K562 (cell line): ENCODE measurements at regions not wholly inside any gene's neighbourhood (a gene's known extent, or its start where the extent isn't known, plus 50 kb on each side); places are given as distances from the start of the nearest gene placed in this dataset.

ENCODE experiments used
- ATAC-seq: fragments of 200-7000 bp; cut with Tn5 transposase; 3 replicates; pipeline ENCODE4 v1.9.1; 2020; ENCODE audit warnings: moderate library complexity
- BruUV-seq: library from RNA; stranded (reverse); fragments of 400-500 nt; replicated peaks from 2 replicates; lab custom pipeline; 2021; lab: Mats Ljungman, UMichigan
- CTCF ChIA-PET: fragments of 300-600 bp; formaldehyde crosslinking; extraction: SDS; loops from one replicate; lab custom pipeline; 2021; ENCODE audit warnings: low intra/inter-chr PET ratio; lab: Yijun Ruan, JAX
- POLR2A ChIA-PET: fragments of 300-600, 350-650 bp; sonication (Branson Sonifier 250); formaldehyde crosslinking; extraction: SDS; loops from one replicate; lab custom pipeline; 2021; ENCODE audit warnings: antibody characterized with exemption, inconsistent platforms; lab: Yijun Ruan, JAX
- DNase-seq, 4 experiments: peaks; one replicate each; pipeline versions ENCODE4 v3.0.0 to v3.0.0-alpha.2; 2011 to 2018; ENCODE audit warnings: low spot score in 3 of 4, mixed read lengths in 3 of 4; ENCODE audit errors: extremely low read depth in 1 of 4
- FAIRE-seq: peaks from 2 replicates; lab custom pipeline; 2011; peaks lifted over from hg19 to GRCh38; lab: Jason Lieb, UNC
- H2AFZ ChIP-seq: 2 replicates; pipeline ENCODE4 v1.6.0; 2011; ENCODE audit warnings: low read depth, low read length, control low read depth, inconsistent platforms
- H3K27ac ChIP-seq: fragments of 200-600 bp; 3 replicates; pipeline ENCODE4 v1.8.0; 2011; ENCODE audit warnings: low read depth, mild to moderate bottlenecking, control low read depth, inconsistent platforms, low read length, moderate library complexity, mixed read lengths; ENCODE audit errors: extremely low read depth
- H3K27me3 ChIP-seq, 2 experiments: fragments of 300-600 bp in 1 of 2; 2 replicates in 1 of 2; 3 replicates in 1 of 2; pipeline versions ENCODE4 v1.6.0 to v1.8.0; 2011; ENCODE audit warnings: inconsistent platforms in 2 of 2, low read length in 2 of 2, mild to moderate bottlenecking in 1 of 2, mixed read lengths in 1 of 2, moderate library complexity in 1 of 2; ENCODE audit not compliant: control insufficient read depth in 2 of 2, insufficient read depth in 2 of 2
- H3K36me3 ChIP-seq: fragments of 300-600 bp; 3 replicates; pipeline ENCODE4 v1.8.0; 2011; ENCODE audit warnings: mild to moderate bottlenecking, low read length, inconsistent platforms; ENCODE audit not compliant: control insufficient read depth, insufficient read depth
- H3K4me1 ChIP-seq, 2 experiments: fragments of 200-600 bp in 1 of 2; replicated peaks in 1 of 2; 2 replicates in 1 of 2; 3 replicates in 1 of 2; pipeline versions ENCODE4 v1.5.1 to v1.8.0; 2011; ENCODE audit warnings: inconsistent platforms in 2 of 2, low read length in 2 of 2, mild to moderate bottlenecking in 1 of 2, mixed read lengths in 1 of 2, moderate library complexity in 1 of 2; ENCODE audit not compliant: control insufficient read depth in 2 of 2, insufficient read depth in 2 of 2
- H3K4me2 ChIP-seq: 2 replicates; pipeline ENCODE4 v1.6.1; 2011; ENCODE audit warnings: low read length, control low read depth, inconsistent platforms, mixed read lengths; ENCODE audit not compliant: insufficient read depth
- H3K4me3 ChIP-seq: fragments of 200-600 bp; sonication (generic), shearing (Covaris generic); 2 replicates; pipeline ENCODE4 v1.5.1; 2016; ENCODE audit warnings: control low read depth, inconsistent platforms
- H3K79me2 ChIP-seq: fragments of 200-600 bp; 3 replicates; pipeline ENCODE4 v1.8.0; 2011; ENCODE audit warnings: low read length, inconsistent platforms; ENCODE audit not compliant: control insufficient read depth, insufficient read depth
- H3K9ac ChIP-seq, 2 experiments: 2 replicates each; pipeline versions ENCODE4 v1.6.0 to v1.6.1; 2011; ENCODE audit warnings: low read depth in 2 of 2, low read length in 2 of 2, control low read depth in 1 of 2, inconsistent platforms in 1 of 2, mild to moderate bottlenecking in 1 of 2, mixed read lengths in 1 of 2; ENCODE audit not compliant: insufficient read depth in 1 of 2
- H3K9me1 ChIP-seq: one replicate; pipeline ENCODE4 v1.6.0; 2011; ENCODE audit warnings: inconsistent platforms, mild to moderate bottlenecking, low read length, moderate library complexity; ENCODE audit not compliant: control insufficient read depth, insufficient read depth
- H3K9me3 ChIP-seq: replicated peaks from 2 replicates; pipeline ENCODE4 v1.5.1; 2011; ENCODE audit warnings: low read depth, low read length, inconsistent platforms; ENCODE audit not compliant: control insufficient read depth, insufficient read depth
- H4K20me1 ChIP-seq: replicated peaks from 2 replicates; pipeline ENCODE4 v1.6.1; 2011; ENCODE audit warnings: low read length, inconsistent platforms, mixed read lengths; ENCODE audit not compliant: control insufficient read depth, insufficient read depth
- DACH1 ChIP-seq: fragments of 450-650 bp; IDR thresholded peaks from 2 replicates; pipeline ENCODE4 v1.6.1; 2018; ENCODE audit not compliant: partially characterized antibody
- HOXB6 ChIP-seq: fragments of 250-450 bp; sonication (Bioruptor Pico); IDR thresholded peaks from 2 replicates; pipeline ENCODE4 v1.5.1; 2022; ENCODE audit warnings: mild to moderate bottlenecking, borderline replicate concordance
- JUN ChIP-seq, 2 experiments: sonication (generic) in 1 of 2; formaldehyde crosslinking in 1 of 2; IDR thresholded peaks; 2 replicates each; pipeline versions ENCODE4 v1.6.1 to v1.8.0; 2012 to 2022; ENCODE audit warnings: borderline replicate concordance in 2 of 2, mild to moderate bottlenecking in 2 of 2, improper control_type of control experiment in 1 of 2, low read depth in 1 of 2, low read length in 1 of 2, missing genetic modification reagents in 1 of 2
- STAT5B ChIP-seq: fragments of 250-450 bp; sonication (Bioruptor Pico); IDR thresholded peaks from 2 replicates; pipeline ENCODE4 v1.8.0; 2021; ENCODE audit warnings: mild to moderate bottlenecking, inconsistent platforms
- TARDBP ChIP-seq: fragments of 450-650 bp; IDR thresholded peaks from 2 replicates; pipeline ENCODE4 v1.6.1; 2016
- WGBS: fragments of 100-300 bp; shearing (Covaris generic); methylation state at CpG from one replicate; pipeline ENCODE4 v1.1.6; 2016; ENCODE audit warnings: low coverage, mixed read lengths; ENCODE audit not compliant: insufficient coverage; ENCODE audit errors: missing lambda C conversion rate; 5-methylcytosine and 5-hydroxymethylcytosine counted together
- in situ Hi-C: fragments of 300-500 bp; cut with MboI; formaldehyde crosslinking; loops from 4 replicates; pipeline ENCODE4 v1.15.0; 2018; ENCODE audit warnings: inconsistent platforms, mixed read lengths
- intact Hi-C: fragments of 100-400 bp; cut with micrococcal nuclease; formaldehyde crosslinking; loops from 2 replicates; pipeline ENCODE4 v1.14.2; 2022
- TF ChIP-seq, protein P1 (sequence below): sonication (generic); formaldehyde crosslinking; IDR thresholded peaks from 2 replicates; pipeline ENCODE4 v1.8.1; 2023; ENCODE audit warnings: mild to moderate bottlenecking, missing genetic modification reagents
- TF ChIP-seq, protein P2 (sequence below): sonication (generic); formaldehyde crosslinking; IDR thresholded peaks from 2 replicates; pipeline ENCODE4 v1.8.0; 2022; ENCODE audit warnings: mild to moderate bottlenecking, missing genetic modification reagents
- TF ChIP-seq, protein P3 (sequence below): IDR thresholded peaks from 3 replicates; pipeline ENCODE4 v1.6.1; 2011; ENCODE audit warnings: borderline replicate concordance, mild to moderate bottlenecking; ENCODE audit not compliant: insufficient read length, insufficient read depth

DNA sequence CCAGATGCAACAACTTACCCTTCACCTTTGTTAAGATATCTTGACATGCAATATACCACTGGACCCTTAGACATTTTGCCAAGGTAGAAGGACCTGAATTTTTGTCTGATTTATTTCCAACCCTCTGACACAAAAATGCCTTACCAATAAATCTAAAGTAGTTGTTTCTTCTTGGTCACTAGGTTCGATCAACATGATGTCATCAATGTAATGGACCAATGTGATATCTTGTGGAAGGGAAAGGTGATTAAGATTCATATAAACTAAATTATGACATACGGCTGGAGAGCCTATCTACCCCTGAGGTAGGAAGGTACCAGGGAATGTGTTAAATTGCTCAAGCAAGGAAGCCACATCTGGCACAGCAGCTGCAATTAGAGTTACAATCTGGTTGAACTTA, 67.7 kb upstream of the SERPINE2 start:
- no peak for TF ChIP-seq HOXB6 (CRISPR knock-in tag)
- TF ChIP-seq, protein P1, sequence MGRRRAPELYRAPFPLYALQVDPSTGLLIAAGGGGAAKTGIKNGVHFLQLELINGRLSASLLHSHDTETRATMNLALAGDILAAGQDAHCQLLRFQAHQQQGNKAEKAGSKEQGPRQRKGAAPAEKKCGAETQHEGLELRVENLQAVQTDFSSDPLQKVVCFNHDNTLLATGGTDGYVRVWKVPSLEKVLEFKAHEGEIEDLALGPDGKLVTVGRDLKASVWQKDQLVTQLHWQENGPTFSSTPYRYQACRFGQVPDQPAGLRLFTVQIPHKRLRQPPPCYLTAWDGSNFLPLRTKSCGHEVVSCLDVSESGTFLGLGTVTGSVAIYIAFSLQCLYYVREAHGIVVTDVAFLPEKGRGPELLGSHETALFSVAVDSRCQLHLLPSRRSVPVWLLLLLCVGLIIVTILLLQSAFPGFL: no peak
- TF ChIP-seq JUN (IDR thresholded peaks at IDR 0.05; ENCODE audit: borderline replicate concordance, low read depth, low read length): no peak
- TF ChIP-seq JUN (CRISPR knock-in tag; IDR thresholded peaks at IDR 0.05; ENCODE audit: borderline replicate concordance): no peak
- TF ChIP-seq, protein P2, sequence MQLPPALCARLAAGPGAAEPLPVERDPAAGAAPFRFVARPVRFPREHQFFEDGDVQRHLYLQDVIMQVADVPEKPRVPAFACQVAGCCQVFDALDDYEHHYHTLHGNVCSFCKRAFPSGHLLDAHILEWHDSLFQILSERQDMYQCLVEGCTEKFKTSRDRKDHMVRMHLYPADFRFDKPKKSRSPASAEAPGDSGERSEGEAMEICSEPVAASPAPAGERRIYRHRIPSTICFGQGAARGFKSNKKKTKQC (CRISPR knock-in tag): no peak
- no peak for TF ChIP-seq TARDBP
- TF ChIP-seq, protein P3, sequence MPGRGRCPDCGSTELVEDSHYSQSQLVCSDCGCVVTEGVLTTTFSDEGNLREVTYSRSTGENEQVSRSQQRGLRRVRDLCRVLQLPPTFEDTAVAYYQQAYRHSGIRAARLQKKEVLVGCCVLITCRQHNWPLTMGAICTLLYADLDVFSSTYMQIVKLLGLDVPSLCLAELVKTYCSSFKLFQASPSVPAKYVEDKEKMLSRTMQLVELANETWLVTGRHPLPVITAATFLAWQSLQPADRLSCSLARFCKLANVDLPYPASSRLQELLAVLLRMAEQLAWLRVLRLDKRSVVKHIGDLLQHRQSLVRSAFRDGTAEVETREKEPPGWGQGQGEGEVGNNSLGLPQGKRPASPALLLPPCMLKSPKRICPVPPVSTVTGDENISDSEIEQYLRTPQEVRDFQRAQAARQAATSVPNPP: no peak
- TF ChIP-seq STAT5B: no peak
- no peak for TF ChIP-seq DACH1
- H3K27ac ChIP-seq: no peak overlapping the region
- no peak overlapping the region for H3K4me2 ChIP-seq
- intact Hi-C loops: no loop called here
- in situ Hi-C loops: no loop called here
- H2AFZ ChIP-seq: no peak overlapping the region
- H4K20me1 ChIP-seq: no peaks in the 10 kb centered on the region
- H3K9me1 ChIP-seq: no peaks in the 10 kb centered on the region
- no peaks in the 10 kb centered on the region for H3K36me3 ChIP-seq
- BruUV-seq: no TSS peak
- no peaks in the 10 kb centered on the region for H3K4me1 ChIP-seq
- ChIA-PET CTCF (no interaction called here), POLR2A (no interaction called here)
- no peaks in the 10 kb centered on the region for H3K27me3 ChIP-seq
- FAIRE-seq (no peak), ATAC-seq (no peak), DNase-seq (no peak)
- WGBS: 0% methylated on average over 2 of the region's 2 CpGs
- no peak overlapping the region for H3K9ac ChIP-seq
- H3K79me2 ChIP-seq: no peaks in the 10 kb centered on the region
- H3K9me3 ChIP-seq: no peaks in the 10 kb centered on the region
- H3K4me3 ChIP-seq: no peak overlapping the region
